ENCODE measurements at regions not wholly inside any gene's neighbourhood (a gene's known extent, or its start where the extent isn't known, plus 50 kb on each side); places are given as distances from the start of the nearest gene placed in this dataset.
"Not testable (repeated sequence)": the region's sequence is repeated elsewhere in the genome, so short reads cannot be mapped to it uniquely, and the experiment has no call there.

DNA sequence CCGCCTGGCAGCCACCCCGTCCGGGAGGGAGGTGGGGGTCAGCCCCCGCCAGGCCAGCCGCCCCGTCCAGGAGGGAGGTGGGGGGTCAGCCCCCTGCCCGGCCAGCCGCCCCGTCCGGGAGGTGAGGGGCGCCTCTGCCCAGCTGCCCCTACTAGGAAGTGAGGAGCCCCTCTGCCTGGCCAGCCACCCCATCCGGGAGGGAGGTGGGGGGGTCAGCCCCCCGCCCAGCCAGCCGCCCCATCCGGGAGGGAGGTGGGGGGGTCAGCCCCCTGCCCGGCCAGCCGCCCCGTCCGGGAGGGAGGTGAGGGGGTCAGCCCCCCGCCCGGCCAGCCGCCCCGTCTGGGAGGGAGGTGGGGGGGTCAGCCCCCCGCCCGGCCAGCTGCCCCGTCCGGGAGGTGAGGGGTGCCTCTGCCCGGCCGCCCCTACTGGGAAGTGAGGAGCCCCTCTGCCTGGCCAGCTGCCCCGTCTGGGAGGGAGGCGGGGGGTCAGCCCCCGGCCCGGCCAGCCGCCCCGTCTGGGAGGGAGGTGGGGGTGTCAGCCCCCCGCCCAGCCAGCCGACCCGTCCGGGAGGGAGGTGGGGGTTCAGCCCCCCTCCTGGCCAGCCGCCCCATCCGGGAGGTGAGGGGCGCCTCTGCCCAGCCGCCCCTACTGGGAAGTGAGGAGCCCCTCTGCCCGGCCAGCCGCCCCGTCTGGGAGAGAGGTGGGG, 476.6 kb downstream of the MID1IP1 start:
- not testable (repeated sequence) for H3K4me1 ChIP-seq (ENCODE audit: control insufficient read depth, insufficient read depth, low read length); H3K4me3 ChIP-seq (ENCODE audit: low read length); H3K27ac ChIP-seq (ENCODE audit: low read length); DNase-seq; H3K9me3 ChIP-seq (replicated peaks; ENCODE audit: control insufficient read depth, low read depth, low read length); H3K27me3 ChIP-seq (ENCODE audit: control insufficient read depth, insufficient read depth, low read length); H3K36me3 ChIP-seq (ENCODE audit: control insufficient read depth, insufficient read depth, low read length)
- WGBS (ENCODE audit: insufficient coverage), result 85% methylated on average over 4 of the region's 46 CpGs

DNA sequence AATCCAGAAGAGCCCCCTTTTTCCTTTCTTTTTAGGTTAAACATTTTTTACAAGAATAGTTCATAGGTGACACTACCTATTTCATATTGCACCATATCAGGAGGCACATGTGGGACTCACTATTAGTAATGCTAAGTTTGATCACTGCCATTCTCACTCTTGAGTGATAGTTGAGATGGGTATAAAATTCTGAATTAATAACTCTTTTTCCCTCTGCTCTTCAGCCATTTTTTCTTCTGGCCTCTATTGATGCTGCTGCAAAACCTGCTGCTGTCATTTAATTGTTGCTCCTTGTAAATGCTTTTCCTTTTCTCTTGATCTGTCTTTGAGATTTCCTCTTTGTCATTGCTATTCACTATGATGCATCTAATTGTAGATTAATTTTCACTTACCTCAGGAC, 482.0 kb downstream of the MID1IP1 start:
- Histone ChIP-seq H3K4me3 (ENCODE audit: low read length) (no peak overlapping the region), H3K27me3 (ENCODE audit: control insufficient read depth, insufficient read depth, low read length) (peaks cover 4% of the 10 kb centered on the region), H3K9me3 (replicated peaks; ENCODE audit: control insufficient read depth, low read depth, low read length) (peaks cover 10% of the 10 kb centered on the region), H3K27ac (ENCODE audit: low read length) (no peak overlapping the region), H3K4me1 (ENCODE audit: control insufficient read depth, insufficient read depth, low read length) (no peaks in the 10 kb centered on the region), H3K36me3 (ENCODE audit: control insufficient read depth, insufficient read depth, low read length) (no peaks in the 10 kb centered on the region)
- DNase-seq, result no peak

DNA sequence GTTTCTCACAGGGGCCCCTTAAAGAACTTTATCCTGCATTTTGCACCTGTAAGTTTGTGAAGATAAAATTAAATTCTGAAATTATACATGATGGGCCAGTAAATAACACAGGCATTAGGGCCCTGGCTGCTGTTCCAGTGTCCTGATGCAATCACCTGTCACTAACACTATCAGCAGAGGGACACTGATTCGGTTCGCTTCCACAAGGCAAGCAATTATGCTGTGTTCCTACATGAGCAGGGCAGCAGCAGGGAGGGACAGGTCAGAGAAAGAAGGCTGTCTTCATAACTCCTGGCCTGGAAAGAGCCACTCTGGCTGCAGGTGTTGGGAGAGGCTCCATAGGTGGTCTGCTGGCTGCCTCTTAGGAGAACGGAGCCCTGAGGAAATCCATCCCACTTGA, 487.3 kb downstream of the MID1IP1 start:
- Histone ChIP-seq H3K4me3 (ENCODE audit: low read length) (no peak overlapping the region), H3K9me3 (replicated peaks; ENCODE audit: control insufficient read depth, low read depth, low read length) (peaks cover 5% of the 10 kb centered on the region), H3K27me3 (ENCODE audit: control insufficient read depth, insufficient read depth, low read length) (peaks cover 24% of the 10 kb centered on the region), H3K4me1 (ENCODE audit: control insufficient read depth, insufficient read depth, low read length) (no peaks in the 10 kb centered on the region), H3K36me3 (ENCODE audit: control insufficient read depth, insufficient read depth, low read length) (no peaks in the 10 kb centered on the region), H3K27ac (ENCODE audit: low read length) (no peak overlapping the region)
- DNase-seq, result no peak
- WGBS (ENCODE audit: insufficient coverage), result 39% methylated on average over 2 of the region's 3 CpGs

DNA sequence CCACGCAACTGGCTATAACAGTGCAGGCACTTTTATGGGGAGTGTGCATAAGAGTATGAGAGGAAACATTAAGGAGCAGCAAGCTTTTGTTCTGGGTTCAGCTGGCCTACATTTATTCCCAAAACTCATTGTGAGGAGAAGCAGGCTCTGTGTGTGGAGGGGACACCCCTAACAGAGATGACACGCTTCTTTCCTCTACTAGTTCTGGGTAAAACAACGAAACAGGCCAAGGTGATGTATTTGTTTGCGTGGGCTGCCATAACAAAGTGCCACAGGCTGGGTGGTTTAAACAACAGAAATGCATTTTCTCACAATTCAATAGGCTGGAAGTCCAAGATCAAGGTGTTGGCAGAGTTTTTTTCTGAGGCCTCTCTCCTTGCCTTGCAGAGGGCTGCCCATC, 488.6 kb downstream of the MID1IP1 start:
- no peaks in the 10 kb centered on the region for H3K36me3 ChIP-seq (ENCODE audit: control insufficient read depth, insufficient read depth, low read length)
- no peak overlapping the region for H3K27ac ChIP-seq (ENCODE audit: low read length)
- H3K27me3 ChIP-seq (ENCODE audit: control insufficient read depth, insufficient read depth, low read length), result peaks cover 24% of the 10 kb centered on the region
- no peak for DNase-seq
- WGBS (ENCODE audit: insufficient coverage), result no CpG with 5 or more reads among the region's 4 CpGs
- H3K4me1 ChIP-seq (ENCODE audit: control insufficient read depth, insufficient read depth, low read length), result no peaks in the 10 kb centered on the region
- no peaks in the 10 kb centered on the region for H3K9me3 ChIP-seq (replicated peaks; ENCODE audit: control insufficient read depth, low read depth, low read length)
- no peak overlapping the region for H3K4me3 ChIP-seq (ENCODE audit: low read length)

DNA sequence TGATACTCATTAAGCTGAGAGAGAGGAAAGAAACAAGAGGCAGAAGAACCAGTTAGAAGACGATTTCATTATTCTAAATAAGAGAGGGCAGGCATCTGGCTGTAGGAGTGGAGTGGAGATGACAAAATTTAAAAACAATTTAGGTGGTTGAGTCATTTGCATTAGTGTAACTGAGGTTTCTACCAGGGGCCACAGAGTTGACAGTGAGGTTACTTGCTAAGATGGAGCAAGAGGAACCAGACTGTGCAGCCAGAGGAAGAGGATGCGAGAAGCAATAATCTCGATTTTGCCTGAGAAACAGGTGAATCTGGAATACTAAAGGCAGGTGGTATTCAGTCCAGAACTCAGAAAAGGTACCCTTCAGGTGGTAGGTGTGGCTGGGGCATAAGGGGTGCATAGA, 491.9 kb downstream of the MID1IP1 start:
- Histone ChIP-seq H3K27me3 (ENCODE audit: control insufficient read depth, insufficient read depth, low read length) (peaks cover 20% of the 10 kb centered on the region), H3K27ac (ENCODE audit: low read length) (no peak overlapping the region), H3K9me3 (replicated peaks; ENCODE audit: control insufficient read depth, low read depth, low read length) (no peaks in the 10 kb centered on the region), H3K4me1 (ENCODE audit: control insufficient read depth, insufficient read depth, low read length) (no peaks in the 10 kb centered on the region), H3K36me3 (ENCODE audit: control insufficient read depth, insufficient read depth, low read length) (no peaks in the 10 kb centered on the region), H3K4me3 (ENCODE audit: low read length) (no peak overlapping the region)
- WGBS (ENCODE audit: insufficient coverage), result 69% methylated on average over 2 of the region's 3 CpGs
- DNase-seq, result no peak

DNA sequence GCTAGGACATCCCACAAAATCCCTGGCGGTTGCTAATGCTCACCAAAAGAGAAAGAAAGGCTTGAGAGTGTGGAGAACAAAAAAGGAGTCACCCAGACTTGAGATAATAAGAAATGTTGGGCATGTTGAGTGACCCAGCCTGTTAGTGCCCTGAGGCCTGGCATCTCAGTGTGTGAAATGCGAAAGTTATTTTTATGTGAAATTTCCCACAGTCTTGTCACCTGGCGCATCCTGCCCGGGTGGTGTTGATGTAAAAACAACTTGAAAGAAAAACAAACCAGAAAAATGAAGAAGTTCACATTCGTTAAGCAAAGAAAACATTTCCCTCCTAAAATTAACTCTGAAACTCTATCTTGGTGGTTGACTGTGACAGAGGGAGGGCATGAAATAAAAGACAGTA, 495.2 kb downstream of the MID1IP1 start:
- H3K4me1 ChIP-seq (ENCODE audit: control insufficient read depth, insufficient read depth, low read length), result peaks cover 5% of the 10 kb centered on the region
- no peak for DNase-seq
- no peaks in the 10 kb centered on the region for H3K36me3 ChIP-seq (ENCODE audit: control insufficient read depth, insufficient read depth, low read length)
- WGBS (ENCODE audit: insufficient coverage), result 63% methylated on average over 1 of the region's 5 CpGs
- no peak overlapping the region for H3K27ac ChIP-seq (ENCODE audit: low read length)
- no peaks in the 10 kb centered on the region for H3K9me3 ChIP-seq (replicated peaks; ENCODE audit: control insufficient read depth, low read depth, low read length)
- peaks cover 15% of the 10 kb centered on the region for H3K27me3 ChIP-seq (ENCODE audit: control insufficient read depth, insufficient read depth, low read length)
- no peak overlapping the region for H3K4me3 ChIP-seq (ENCODE audit: low read length)

DNA sequence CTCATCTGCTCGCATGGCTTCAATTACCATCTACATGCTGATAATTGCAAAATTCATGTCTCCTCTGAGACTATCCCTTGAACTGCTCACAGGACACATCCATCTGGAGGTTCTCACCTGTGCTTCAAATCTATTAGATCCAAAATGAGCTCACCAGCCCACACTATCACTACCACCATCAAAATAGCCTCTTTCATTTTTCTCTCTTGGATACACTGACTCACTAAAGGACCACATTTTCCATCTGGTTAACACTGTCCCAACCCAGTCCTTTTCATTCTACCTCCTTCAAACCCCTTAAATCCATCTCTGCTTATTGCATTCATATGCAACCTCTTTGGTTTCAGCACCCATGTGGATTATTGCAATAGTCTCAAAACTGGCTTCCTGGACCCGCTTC, 497.6 kb downstream of the MID1IP1 start:
- 94% methylated on average over 2 of the region's 2 CpGs for WGBS (ENCODE audit: insufficient coverage)
- no peak for DNase-seq
- Histone ChIP-seq H3K4me3 (ENCODE audit: low read length) (no peak overlapping the region), H3K27me3 (ENCODE audit: control insufficient read depth, insufficient read depth, low read length) (peaks cover 20% of the 10 kb centered on the region), H3K9me3 (replicated peaks; ENCODE audit: control insufficient read depth, low read depth, low read length) (peaks cover 11% of the 10 kb centered on the region), H3K27ac (ENCODE audit: low read length) (no peak overlapping the region), H3K4me1 (ENCODE audit: control insufficient read depth, insufficient read depth, low read length) (peaks cover 5% of the 10 kb centered on the region), H3K36me3 (ENCODE audit: control insufficient read depth, insufficient read depth, low read length) (no peaks in the 10 kb centered on the region)

DNA sequence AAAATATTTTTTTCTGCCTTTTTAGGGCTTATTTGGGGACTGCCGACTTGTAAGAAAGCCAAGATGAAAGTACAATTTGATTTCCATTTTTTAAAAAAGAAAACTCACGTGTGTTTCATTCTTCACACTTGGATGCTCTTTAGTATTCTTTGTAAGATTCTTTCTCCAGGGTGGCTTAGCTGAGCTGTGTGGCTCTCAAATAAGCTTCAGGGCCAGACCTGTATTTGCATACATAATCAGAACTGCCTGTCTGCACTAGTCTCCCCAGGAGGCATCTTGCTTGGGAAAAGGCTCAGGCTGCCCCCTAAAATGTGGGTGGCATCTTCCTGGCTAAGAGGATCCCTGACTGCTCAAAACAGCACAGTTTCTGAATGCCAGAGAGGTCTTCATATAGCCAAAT, 498.4 kb downstream of the MID1IP1 start:
- no CpG with 5 or more reads among the region's 2 CpGs for WGBS (ENCODE audit: insufficient coverage)
- DNase-seq, result no peak
- Histone ChIP-seq H3K27ac (ENCODE audit: low read length) (no peak overlapping the region), H3K4me1 (ENCODE audit: control insufficient read depth, insufficient read depth, low read length) (peaks cover 5% of the 10 kb centered on the region), H3K4me3 (ENCODE audit: low read length) (no peak overlapping the region), H3K36me3 (ENCODE audit: control insufficient read depth, insufficient read depth, low read length) (no peaks in the 10 kb centered on the region), H3K9me3 (replicated peaks; ENCODE audit: control insufficient read depth, low read depth, low read length) (peaks cover 11% of the 10 kb centered on the region), H3K27me3 (ENCODE audit: control insufficient read depth, insufficient read depth, low read length) (peaks cover 22% of the 10 kb centered on the region)

DNA sequence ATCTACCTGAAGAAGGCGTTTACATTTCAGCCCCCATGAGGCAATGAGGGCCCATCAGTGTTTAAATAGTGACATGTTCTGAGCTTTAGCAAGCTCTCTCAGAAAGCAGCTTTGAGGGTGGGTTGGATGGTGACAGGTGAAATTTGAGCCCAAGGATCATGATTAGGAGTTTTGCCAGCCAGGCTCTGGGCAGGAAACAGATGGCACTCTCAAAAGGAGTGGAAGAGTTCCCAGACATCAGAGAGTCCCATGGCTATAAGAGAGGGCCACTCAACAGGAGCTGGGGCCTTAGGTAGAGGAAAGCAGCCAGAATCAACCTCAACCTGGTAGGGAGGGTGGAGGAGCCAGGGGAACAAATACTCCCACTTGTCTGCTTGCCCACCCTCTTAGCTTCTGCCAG, 499.8 kb downstream of the MID1IP1 start:
- no peak overlapping the region for H3K4me3 ChIP-seq (ENCODE audit: low read length)
- peak; percentile 36 for DNase-seq
- WGBS (ENCODE audit: insufficient coverage), result 47% methylated on average over 1 of the region's 1 CpG
- H3K27me3 ChIP-seq (ENCODE audit: control insufficient read depth, insufficient read depth, low read length), result peaks cover 22% of the 10 kb centered on the region
- H3K27ac ChIP-seq (ENCODE audit: low read length), result no peak overlapping the region
- H3K36me3 ChIP-seq (ENCODE audit: control insufficient read depth, insufficient read depth, low read length), result no peaks in the 10 kb centered on the region
- H3K9me3 ChIP-seq (replicated peaks; ENCODE audit: control insufficient read depth, low read depth, low read length), result peaks cover 11% of the 10 kb centered on the region
- peaks cover 5% of the 10 kb centered on the region for H3K4me1 ChIP-seq (ENCODE audit: control insufficient read depth, insufficient read depth, low read length)

DNA sequence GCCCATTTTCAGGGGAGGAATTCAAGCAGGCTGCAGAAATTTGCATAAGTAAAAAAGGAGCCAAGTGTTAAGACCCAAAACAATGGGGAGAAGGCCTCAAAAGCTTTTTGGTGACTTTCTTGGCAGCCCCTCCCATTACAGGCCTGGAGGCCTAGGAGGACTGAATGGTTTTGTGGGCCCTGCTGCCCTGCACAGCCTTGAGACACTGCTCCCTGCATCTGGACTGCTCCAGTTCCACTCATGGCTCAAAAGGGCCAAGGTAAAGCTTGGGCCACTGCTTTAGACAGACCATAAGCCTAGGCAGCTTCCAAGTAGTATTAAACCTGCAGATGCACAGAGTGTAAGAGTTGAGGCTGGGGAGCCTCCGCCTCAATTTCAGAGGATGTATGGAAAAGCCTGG, 501.6 kb downstream of the MID1IP1 start:
- H3K36me3 ChIP-seq (ENCODE audit: control insufficient read depth, insufficient read depth, low read length), result no peaks in the 10 kb centered on the region
- peaks cover 27% of the 10 kb centered on the region for H3K27me3 ChIP-seq (ENCODE audit: control insufficient read depth, insufficient read depth, low read length)
- H3K27ac ChIP-seq (ENCODE audit: low read length), result no peak overlapping the region
- peaks cover 11% of the 10 kb centered on the region for H3K9me3 ChIP-seq (replicated peaks; ENCODE audit: control insufficient read depth, low read depth, low read length)
- no CpG with 5 or more reads among the region's 1 CpG for WGBS (ENCODE audit: insufficient coverage)
- DNase-seq, result no peak
- no peak overlapping the region for H3K4me3 ChIP-seq (ENCODE audit: low read length)
- peaks cover 5% of the 10 kb centered on the region for H3K4me1 ChIP-seq (ENCODE audit: control insufficient read depth, insufficient read depth, low read length)

DNA sequence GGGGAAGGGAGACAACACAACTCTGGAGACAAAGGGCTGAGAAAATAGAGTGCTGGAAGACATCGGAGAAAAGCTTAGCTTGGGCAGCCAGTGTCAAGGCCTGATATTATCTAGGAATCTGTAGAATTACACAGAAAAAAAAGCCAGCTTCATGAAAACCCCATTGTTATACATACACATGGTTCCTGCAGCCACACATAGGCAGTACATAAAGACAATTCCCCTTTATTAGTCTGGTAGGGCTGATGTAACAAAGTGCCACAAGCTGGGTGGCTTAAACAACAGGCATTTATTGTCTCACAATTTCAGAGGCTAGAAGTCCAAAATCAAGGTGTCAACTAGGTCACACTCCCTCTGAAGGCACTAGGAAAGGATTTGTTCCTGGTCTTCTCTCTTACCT, 503.5 kb downstream of the MID1IP1 start:
- peaks cover 11% of the 10 kb centered on the region for H3K9me3 ChIP-seq (replicated peaks; ENCODE audit: control insufficient read depth, low read depth, low read length)
- H3K36me3 ChIP-seq (ENCODE audit: control insufficient read depth, insufficient read depth, low read length), result no peaks in the 10 kb centered on the region
- H3K4me1 ChIP-seq (ENCODE audit: control insufficient read depth, insufficient read depth, low read length), result peaks cover 10% of the 10 kb centered on the region
- H3K4me3 ChIP-seq (ENCODE audit: low read length), result no peak overlapping the region
- no peak for DNase-seq
- no CpG with 5 or more reads among the region's 1 CpG for WGBS (ENCODE audit: insufficient coverage)
- H3K27me3 ChIP-seq (ENCODE audit: control insufficient read depth, insufficient read depth, low read length), result peaks cover 31% of the 10 kb centered on the region
- no peak overlapping the region for H3K27ac ChIP-seq (ENCODE audit: low read length)

All from muscle of leg (tissue), 3 donors.